BLaER1 (cell line): ENCODE measurements at regions not wholly inside any gene's neighbourhood (a gene's known extent, or its start where the extent isn't known, plus 50 kb on each side); places are given as distances from the start of the nearest gene placed in this dataset.

Experiments
- H3K27ac ChIP-seq: shearing (Covaris generic); formaldehyde crosslinking; 2 replicates; pipeline ENCODE4 v1.8.1; 2022
- H3K27me3 ChIP-seq: shearing (Covaris generic); formaldehyde crosslinking; 2 replicates; pipeline ENCODE4 v1.8.1; 2022
- H3K36me3 ChIP-seq: shearing (Covaris generic); formaldehyde crosslinking; 2 replicates; pipeline ENCODE4 v1.8.1; 2022
- H3K4me1 ChIP-seq: shearing (Covaris generic); formaldehyde crosslinking; 2 replicates; pipeline ENCODE4 v1.8.1; 2022
- H3K4me2 ChIP-seq: shearing (Covaris generic); formaldehyde crosslinking; 2 replicates; pipeline ENCODE4 v1.8.1; 2022
- H3K4me3 ChIP-seq: shearing (Covaris generic); formaldehyde crosslinking; 2 replicates; pipeline ENCODE4 v1.8.1; 2022
- H3K9ac ChIP-seq: shearing (Covaris generic); formaldehyde crosslinking; 2 replicates; pipeline ENCODE4 v1.8.1; 2022
- H3K9me3 ChIP-seq: shearing (Covaris generic); formaldehyde crosslinking; 2 replicates; pipeline ENCODE4 v1.8.1; 2022
- H4K20me1 ChIP-seq: shearing (Covaris generic); formaldehyde crosslinking; 2 replicates; pipeline ENCODE4 v1.8.1; 2022
- Cebpa-rat ChIP-seq: shearing (Covaris generic); IDR thresholded peaks from 2 replicates; pipeline ENCODE4 v1.8.1; 2022

GRCh38 chr4:149927514-149927913 is 111.9 kb upstream of the IQCM start:
- no peak overlapping the region for H3K4me2 ChIP-seq
- H4K20me1 ChIP-seq = no peaks in the 10 kb centered on the region
- H3K36me3 ChIP-seq = no peaks in the 10 kb centered on the region
- H3K27ac ChIP-seq = no peak overlapping the region
- TF ChIP-seq Cebpa-rat = no peak
- no peaks in the 10 kb centered on the region for H3K9me3 ChIP-seq
- no peaks in the 10 kb centered on the region for H3K27me3 ChIP-seq
- H3K4me1 ChIP-seq = no peaks in the 10 kb centered on the region
- no peak overlapping the region for H3K4me3 ChIP-seq
- no peak overlapping the region for H3K9ac ChIP-seq

GRCh38 chr4:149928507-149928906 is 112.9 kb upstream of the IQCM start:
- no peaks in the 10 kb centered on the region for H3K9me3 ChIP-seq
- TF ChIP-seq Cebpa-rat = no peak
- no peak overlapping the region for H3K27ac ChIP-seq
- no peaks in the 10 kb centered on the region for H3K36me3 ChIP-seq
- no peaks in the 10 kb centered on the region for H3K4me1 ChIP-seq
- no peaks in the 10 kb centered on the region for H4K20me1 ChIP-seq
- H3K9ac ChIP-seq = no peak overlapping the region
- no peaks in the 10 kb centered on the region for H3K27me3 ChIP-seq
- H3K4me3 ChIP-seq = no peak overlapping the region
- H3K4me2 ChIP-seq = no peak overlapping the region

GRCh38 chr4:149931431-149931830 is 115.8 kb upstream of the IQCM start:
- Histone ChIP-seq H3K4me2 (no peak overlapping the region), H3K9ac (no peak overlapping the region), H3K4me1 (no peaks in the 10 kb centered on the region), H4K20me1 (no peaks in the 10 kb centered on the region), H3K4me3 (no peak overlapping the region), H3K36me3 (no peaks in the 10 kb centered on the region), H3K9me3 (no peaks in the 10 kb centered on the region), H3K27ac (no peak overlapping the region), H3K27me3 (no peaks in the 10 kb centered on the region)
- no peak for TF ChIP-seq Cebpa-rat

GRCh38 chr4:149932188-149932587 is 116.5 kb upstream of the IQCM start:
- no peak overlapping the region for H3K4me2 ChIP-seq
- H3K9me3 ChIP-seq = no peaks in the 10 kb centered on the region
- H3K36me3 ChIP-seq = no peaks in the 10 kb centered on the region
- H3K27ac ChIP-seq = no peak overlapping the region
- no peaks in the 10 kb centered on the region for H3K27me3 ChIP-seq
- no peaks in the 10 kb centered on the region for H4K20me1 ChIP-seq
- no peak for TF ChIP-seq Cebpa-rat
- H3K4me1 ChIP-seq = no peaks in the 10 kb centered on the region
- H3K9ac ChIP-seq = no peak overlapping the region
- H3K4me3 ChIP-seq = no peak overlapping the region

- Histone ChIP-seq H3K27ac (no peak overlapping the region), H3K9ac (no peak overlapping the region), H3K4me1 (no peaks in the 10 kb centered on the region), H3K4me2 (no peak overlapping the region), H3K27me3 (no peaks in the 10 kb centered on the region), H4K20me1 (no peaks in the 10 kb centered on the region), H3K9me3 (no peaks in the 10 kb centered on the region), H3K36me3 (no peaks in the 10 kb centered on the region), H3K4me3 (no peak overlapping the region)
- TF ChIP-seq Cebpa-rat = no peak
Observed at GRCh38 chr4:149933120-149933519, 117.5 kb upstream of the IQCM start.

GRCh38 chr4:149933883-149934282 is 118.2 kb upstream of the IQCM start:
- Histone ChIP-seq H3K4me3 (no peak overlapping the region), H3K9me3 (no peaks in the 10 kb centered on the region), H3K4me2 (no peak overlapping the region), H3K9ac (no peak overlapping the region), H3K36me3 (no peaks in the 10 kb centered on the region), H4K20me1 (no peaks in the 10 kb centered on the region), H3K27me3 (no peaks in the 10 kb centered on the region), H3K4me1 (no peaks in the 10 kb centered on the region), H3K27ac (no peak overlapping the region)
- TF ChIP-seq Cebpa-rat = no peak

- Histone ChIP-seq H3K4me1 (no peaks in the 10 kb centered on the region), H3K27me3 (no peaks in the 10 kb centered on the region), H4K20me1 (no peaks in the 10 kb centered on the region), H3K4me3 (no peak overlapping the region), H3K9ac (no peak overlapping the region), H3K9me3 (no peaks in the 10 kb centered on the region), H3K36me3 (no peaks in the 10 kb centered on the region), H3K4me2 (no peak overlapping the region), H3K27ac (no peak overlapping the region)
- no peak for TF ChIP-seq Cebpa-rat
Observed at GRCh38 chr4:149949381-149949780, 128.9 kb upstream of the DCLK2 start.

- H3K36me3 ChIP-seq = no peaks in the 10 kb centered on the region
- no peaks in the 10 kb centered on the region for H3K27me3 ChIP-seq
- TF ChIP-seq Cebpa-rat = no peak
- no peaks in the 10 kb centered on the region for H4K20me1 ChIP-seq
- H3K27ac ChIP-seq = no peak overlapping the region
- no peak overlapping the region for H3K4me2 ChIP-seq
- no peak overlapping the region for H3K9ac ChIP-seq
- H3K4me3 ChIP-seq = no peak overlapping the region
- H3K9me3 ChIP-seq = no peaks in the 10 kb centered on the region
- H3K4me1 ChIP-seq = no peaks in the 10 kb centered on the region
Observed at GRCh38 chr4:149951152-149951900, 126.9 kb upstream of the DCLK2 start.

GRCh38 chr4:149952101-149952500 is 126.1 kb upstream of the DCLK2 start:
- no peak overlapping the region for H3K27ac ChIP-seq
- no peak overlapping the region for H3K4me3 ChIP-seq
- H4K20me1 ChIP-seq = no peaks in the 10 kb centered on the region
- H3K4me2 ChIP-seq = no peak overlapping the region
- TF ChIP-seq Cebpa-rat = no peak
- H3K36me3 ChIP-seq = no peaks in the 10 kb centered on the region
- H3K9me3 ChIP-seq = no peaks in the 10 kb centered on the region
- H3K9ac ChIP-seq = no peak overlapping the region
- no peaks in the 10 kb centered on the region for H3K27me3 ChIP-seq
- H3K4me1 ChIP-seq = no peaks in the 10 kb centered on the region

- H3K9me3 ChIP-seq = no peaks in the 10 kb centered on the region
- no peak for TF ChIP-seq Cebpa-rat
Observed at GRCh38 chr4:149952716-149953115, 125.5 kb upstream of the DCLK2 start.

More at GRCh38 chr4:149952716-149953115, 125.5 kb upstream of the DCLK2 start:
- Histone ChIP-seq H3K27ac (no peak overlapping the region), H3K36me3 (no peaks in the 10 kb centered on the region), H3K9ac (no peak overlapping the region), H3K4me2 (no peak overlapping the region), H3K4me3 (no peak overlapping the region), H4K20me1 (no peaks in the 10 kb centered on the region), H3K27me3 (no peaks in the 10 kb centered on the region), H3K4me1 (no peaks in the 10 kb centered on the region)
